SK-N-SH (cell line): ENCODE measurements at regions not wholly inside any gene's neighbourhood (a gene's known extent, or its start where the extent isn't known, plus 50 kb on each side); places are given as distances from the start of the nearest gene placed in this dataset.

Experiments
- CTCF ChIA-PET: fragments of 300-600, 350-600 bp; formaldehyde crosslinking; extraction: SDS; loops from one replicate; lab custom pipeline; 2021; lab: Yijun Ruan, JAX
- POLR2A ChIA-PET: fragments of 350-600 bp; sonication (Branson Sonifier 250); formaldehyde crosslinking; extraction: SDS; loops from one replicate; lab custom pipeline; 2020; ENCODE audit warnings: antibody characterized with exemption, inconsistent platforms; lab: Yijun Ruan, JAX
- DNase-seq: peaks from one replicate; pipeline ENCODE4 v3.0.0; 2012
- H2AFZ ChIP-seq: fragments of 200-600 bp; sonication (generic); 2 replicates; pipeline ENCODE4 v1.8.1; 2016; ENCODE audit warnings: antibody characterized with exemption, mild to moderate bottlenecking, low read depth
- H3F3A ChIP-seq: fragments of 200-600 bp; sonication (generic); replicated peaks from 2 replicates; pipeline ENCODE3; 2016; ENCODE audit warnings: antibody characterized with exemption, mild to moderate bottlenecking; ENCODE audit not compliant: insufficient read depth
- H3K27ac ChIP-seq, 2 experiments: fragments of 200-500 bp in 1 of 2; fragments of 200-600 bp in 1 of 2; sonication (Bioruptor generic) in 1 of 2; sonication (generic), shearing (Covaris generic) in 1 of 2; 2 replicates each; pipeline versions ENCODE4 v1.5.1 to v1.6.1; 2014 to 2016; ENCODE audit warnings: low read depth in 2 of 2, inconsistent platforms in 1 of 2, low read length in 1 of 2, mild to moderate bottlenecking in 1 of 2, mixed read lengths in 1 of 2
- H3K27me3 ChIP-seq: fragments of 200-600 bp; sonication (generic), shearing (Covaris generic); 2 replicates; pipeline ENCODE4 v1.6.1; 2016; ENCODE audit warnings: mixed run types; ENCODE audit not compliant: insufficient read depth
- H3K36me3 ChIP-seq, 2 experiments: fragments of 200-500 bp in 1 of 2; fragments of 200-600 bp in 1 of 2; sonication (Bioruptor generic) in 1 of 2; sonication (generic) in 1 of 2; replicated peaks in 1 of 2; 2 replicates each; pipeline versions ENCODE3 to v1.5.1; 2014 to 2016; ENCODE audit warnings: low read length in 1 of 2, mild to moderate bottlenecking in 1 of 2; ENCODE audit not compliant: insufficient read depth in 2 of 2, control insufficient read depth in 1 of 2
- H3K4me1 ChIP-seq, 2 experiments: fragments of 200-500 bp in 1 of 2; fragments of 200-600 bp in 1 of 2; sonication (Bioruptor generic) in 1 of 2; sonication (generic), shearing (Covaris generic) in 1 of 2; 2 replicates each; pipeline versions ENCODE4 v1.5.1 to v1.6.1; 2014 to 2016; ENCODE audit warnings: low read depth in 1 of 2, low read length in 1 of 2, mixed run types in 1 of 2; ENCODE audit not compliant: insufficient read depth in 2 of 2, control insufficient read depth in 1 of 2
- H3K4me2 ChIP-seq: fragments of 200-600 bp; sonication (generic), shearing (Covaris generic); 2 replicates; pipeline ENCODE4 v1.6.1; 2017; ENCODE audit warnings: mixed run types
- H3K4me3 ChIP-seq, 2 experiments: fragments of 200-500 bp in 1 of 2; fragments of 200-600 bp in 1 of 2; sonication (Bioruptor generic) in 1 of 2; sonication (generic), shearing (Covaris generic) in 1 of 2; 2 replicates each; pipeline versions ENCODE4 v1.5.1 to v1.8.1; 2014 to 2016; ENCODE audit warnings: low read depth in 2 of 2, inconsistent platforms in 1 of 2, low read length in 1 of 2, mild to moderate bottlenecking in 1 of 2, mixed read lengths in 1 of 2, moderate library complexity in 1 of 2
- H3K79me2 ChIP-seq: fragments of 200-600 bp; sonication (generic); 2 replicates; pipeline ENCODE4 v1.8.1; 2017; ENCODE audit warnings: mild to moderate bottlenecking; ENCODE audit not compliant: insufficient read depth
- H3K9ac ChIP-seq: fragments of 200-600 bp; sonication (generic); 2 replicates; pipeline ENCODE4 v1.6.1; 2017; ENCODE audit warnings: mixed run types
- H3K9me2 ChIP-seq: fragments of 200-600 bp; sonication (generic); 2 replicates; pipeline ENCODE4 v1.6.1; 2017; ENCODE audit warnings: mixed run types
- H3K9me3 ChIP-seq: fragments of 200-600 bp; sonication (generic); 2 replicates; pipeline ENCODE4 v1.6.1; 2017; ENCODE audit warnings: mixed run types, mild to moderate bottlenecking, moderate library complexity
- H4K20me1 ChIP-seq: fragments of 200-600 bp; sonication (generic); 2 replicates; pipeline ENCODE4 v1.6.1; 2017; ENCODE audit warnings: mild to moderate bottlenecking, mixed run types; ENCODE audit not compliant: insufficient read depth
- FOXJ3 ChIP-seq: sonication (generic); formaldehyde crosslinking; IDR thresholded peaks from 2 replicates; pipeline ENCODE4 v1.5.1; 2020; ENCODE audit warnings: mild to moderate bottlenecking, missing genetic modification reagents
- MAX ChIP-seq: IDR thresholded peaks from 2 replicates; pipeline ENCODE4 v1.4.0; 2012; ENCODE audit warnings: low read depth
- MEF2A ChIP-seq: IDR thresholded peaks from 2 replicates; pipeline ENCODE4 v1.4.0; 2012; ENCODE audit warnings: low read depth, borderline replicate concordance
- NFIC ChIP-seq: IDR thresholded peaks from 2 replicates; pipeline ENCODE4 v1.4.0; 2012; ENCODE audit warnings: borderline replicate concordance
- NRF1 ChIP-seq: IDR thresholded peaks from 2 replicates; pipeline ENCODE4 v1.6.1; 2012; ENCODE audit warnings: low read depth, mild to moderate bottlenecking, low read length
- PBX3 ChIP-seq: IDR thresholded peaks from 2 replicates; pipeline ENCODE4; 2012
- RAD21 ChIP-seq: IDR thresholded peaks from 2 replicates; pipeline ENCODE4 v1.6.1; 2012; ENCODE audit warnings: mild to moderate bottlenecking, low read length
- RXRA ChIP-seq: IDR thresholded peaks from 2 replicates; pipeline ENCODE4 v1.4.0; 2012; ENCODE audit warnings: low read depth, mild to moderate bottlenecking, borderline replicate concordance
- USF1 ChIP-seq: IDR thresholded peaks from 2 replicates; pipeline ENCODE4 v1.4.0; 2012; ENCODE audit warnings: low read depth, borderline replicate concordance
- WGBS: methylation state at CpG from one replicate; pipeline ENCODE4 v1.1.6; 2017; ENCODE audit warnings: low lambda C conversion rate; 5-methylcytosine and 5-hydroxymethylcytosine counted together
- small RNA-seq, 7 experiments: library from RNA; depleted of rRNA; stranded (forward); fragments of <200 nt; gene quantifications; one replicate each; pipeline ENCODE3, GENCODE V24; 2012

- no peak overlapping the region for H3K4me3 ChIP-seq
- no peaks in the 10 kb centered on the region for H3K36me3 ChIP-seq
- no peaks in the 10 kb centered on the region for H3K9me2 ChIP-seq
- WGBS: 37% methylated on average over 6 of the region's 6 CpGs
- no peak for DNase-seq
- H3K4me1 ChIP-seq: no peaks in the 10 kb centered on the region; a peak in 1 of 4 replicates
- H3K27me3 ChIP-seq: no peaks in the 10 kb centered on the region
- H2AFZ ChIP-seq: no peak overlapping the region
- no peaks in the 10 kb centered on the region for H4K20me1 ChIP-seq
- H3K4me2 ChIP-seq: no peak overlapping the region
- H3K9me3 ChIP-seq: no peaks in the 10 kb centered on the region
- no peak overlapping the region for H3K27ac ChIP-seq
- no peaks in the 10 kb centered on the region for H3K79me2 ChIP-seq
- CTCF ChIA-PET: no interaction called here
- no peaks in the 10 kb centered on the region for H3F3A ChIP-seq
- POLR2A ChIA-PET: no interaction called here
- H3K9ac ChIP-seq: no peak overlapping the region
- no peak for TF ChIP-seq NRF1
- no peak for TF ChIP-seq MEF2A
- no peak for TF ChIP-seq NFIC
- no peak for TF ChIP-seq FOXJ3
- no peak for TF ChIP-seq MAX
- TF ChIP-seq USF1: no peak
- TF ChIP-seq PBX3: no peak
- TF ChIP-seq RAD21: no peak
- TF ChIP-seq RXRA: no peak
Measured at GRCh38 chr11:130819625-130820024, 96.7 kb downstream of the SNX19 start.

Small RNA genes lying in the stretch of these regions (small RNA-seq; reads per million reads assigned to genes)
- gene AP004371.1 (0 reads per million in 7 experiments), gene MIR8052 (0 reads per million in 7 experiments)
